22Rv1 (cell line): ENCODE measurements at regions not wholly inside any gene's neighbourhood (a gene's known extent, or its start where the extent isn't known, plus 50 kb on each side); places are given as distances from the start of the nearest gene placed in this dataset.
"Not testable (repeated sequence)": the region's sequence is repeated elsewhere in the genome, so short reads cannot be mapped to it uniquely, and the experiment has no call there.

Source experiments
- ZFX ChIP-seq: fragments of 450-650 bp; IDR thresholded peaks from 2 replicates; pipeline ENCODE4 v1.6.1; 2017; ENCODE audit warnings: antibody characterized with exemption, borderline replicate concordance
- TF ChIP-seq, protein P1 (sequence below): fragments of 450-650 bp; IDR thresholded peaks from 2 replicates; pipeline ENCODE4 v1.5.1; 2017; ENCODE audit warnings: mild to moderate bottlenecking

- TF ChIP-seq, protein P1, sequence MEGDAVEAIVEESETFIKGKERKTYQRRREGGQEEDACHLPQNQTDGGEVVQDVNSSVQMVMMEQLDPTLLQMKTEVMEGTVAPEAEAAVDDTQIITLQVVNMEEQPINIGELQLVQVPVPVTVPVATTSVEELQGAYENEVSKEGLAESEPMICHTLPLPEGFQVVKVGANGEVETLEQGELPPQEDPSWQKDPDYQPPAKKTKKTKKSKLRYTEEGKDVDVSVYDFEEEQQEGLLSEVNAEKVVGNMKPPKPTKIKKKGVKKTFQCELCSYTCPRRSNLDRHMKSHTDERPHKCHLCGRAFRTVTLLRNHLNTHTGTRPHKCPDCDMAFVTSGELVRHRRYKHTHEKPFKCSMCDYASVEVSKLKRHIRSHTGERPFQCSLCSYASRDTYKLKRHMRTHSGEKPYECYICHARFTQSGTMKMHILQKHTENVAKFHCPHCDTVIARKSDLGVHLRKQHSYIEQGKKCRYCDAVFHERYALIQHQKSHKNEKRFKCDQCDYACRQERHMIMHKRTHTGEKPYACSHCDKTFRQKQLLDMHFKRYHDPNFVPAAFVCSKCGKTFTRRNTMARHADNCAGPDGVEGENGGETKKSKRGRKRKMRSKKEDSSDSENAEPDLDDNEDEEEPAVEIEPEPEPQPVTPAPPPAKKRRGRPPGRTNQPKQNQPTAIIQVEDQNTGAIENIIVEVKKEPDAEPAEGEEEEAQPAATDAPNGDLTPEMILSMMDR = not testable (repeated sequence)
- TF ChIP-seq ZFX = not testable (repeated sequence)
Measured at GRCh38 chr2:8250290-8250689, 431.6 kb upstream of the ID2 start.
